NCI-H1092 (cell line): ENCODE measurements at regions not wholly inside any gene's neighbourhood (a gene's known extent, or its start where the extent isn't known, plus 50 kb on each side); places are given as distances from the start of the nearest gene placed in this dataset.

Experiments used
- DNase-seq: peaks from one replicate; lab custom pipeline; 2025; lab: John Stamatoyannopoulos, UW

DNA sequence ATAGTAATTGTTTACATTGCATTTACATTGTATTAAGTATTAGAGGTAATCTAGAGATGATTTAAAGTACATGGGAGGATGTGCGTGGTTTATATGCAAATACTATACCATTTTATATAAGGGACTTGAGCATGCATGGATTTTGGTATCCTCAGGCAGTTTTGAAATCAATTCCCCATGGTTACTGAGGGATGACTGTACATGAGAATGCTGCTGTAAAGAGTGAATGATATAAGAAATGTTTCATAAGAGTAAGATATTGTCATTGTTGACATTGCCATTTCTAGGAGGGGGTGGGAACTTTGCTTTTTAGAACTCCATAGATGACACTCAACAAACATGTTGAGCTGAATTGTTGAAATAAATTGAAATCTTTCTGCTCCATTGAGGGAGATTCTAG lies 185.0 kb downstream of the SEMA6A start:
- DNase-seq: no peak

DNA sequence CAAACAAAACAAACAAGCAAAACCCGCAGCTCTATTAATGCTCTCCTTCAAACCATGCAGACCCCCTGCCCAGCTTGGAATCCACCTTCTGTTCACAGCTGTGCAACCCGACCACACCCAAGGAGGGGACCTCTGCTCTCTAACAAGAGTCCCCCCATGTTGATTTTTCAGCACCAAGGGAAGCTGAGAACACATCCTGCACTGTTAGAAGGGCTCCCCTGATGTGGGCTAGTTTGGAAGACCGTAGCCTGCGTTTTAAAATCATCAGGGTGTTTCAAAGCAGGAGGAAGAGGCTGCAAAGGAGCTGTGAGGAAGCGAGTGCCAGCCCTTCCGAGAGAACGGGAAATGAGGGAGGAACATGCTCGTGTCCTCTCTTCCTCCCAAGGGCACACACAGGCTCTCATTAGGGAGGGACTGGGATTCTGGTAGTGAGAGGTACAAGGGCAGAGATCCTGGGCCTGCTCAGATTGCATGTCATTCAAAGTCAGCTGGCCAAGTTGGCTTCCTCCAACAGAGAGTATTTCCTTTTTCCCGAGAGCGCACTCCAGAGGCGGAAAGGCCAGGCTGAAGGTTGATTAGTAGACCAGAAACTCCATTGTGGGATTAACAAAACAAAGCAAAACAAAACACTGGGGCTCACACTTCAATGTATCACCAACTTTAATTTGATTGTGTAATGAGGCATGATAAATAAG lies 185.9 kb downstream of the SEMA6A start:
- no peak for DNase-seq

DNA sequence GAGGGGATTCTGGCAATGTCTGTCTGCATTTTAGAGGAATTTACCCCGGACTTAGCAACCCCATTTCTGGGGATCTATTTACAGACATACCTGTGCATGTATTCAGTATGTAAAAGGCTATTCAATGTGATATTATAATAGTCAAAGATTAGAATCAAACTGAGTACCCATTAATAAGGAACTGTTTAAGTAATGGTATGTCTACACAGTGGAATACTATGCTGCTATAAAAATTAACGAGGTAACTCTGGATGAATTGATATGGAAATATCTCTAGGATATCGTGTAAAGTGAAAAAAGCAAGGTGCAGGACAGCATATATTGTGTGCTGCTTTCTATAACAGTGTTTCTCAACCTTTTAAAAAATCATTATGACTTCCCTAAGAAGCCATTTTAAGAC lies 186.9 kb downstream of the SEMA6A start:
- DNase-seq: no peak

DNA sequence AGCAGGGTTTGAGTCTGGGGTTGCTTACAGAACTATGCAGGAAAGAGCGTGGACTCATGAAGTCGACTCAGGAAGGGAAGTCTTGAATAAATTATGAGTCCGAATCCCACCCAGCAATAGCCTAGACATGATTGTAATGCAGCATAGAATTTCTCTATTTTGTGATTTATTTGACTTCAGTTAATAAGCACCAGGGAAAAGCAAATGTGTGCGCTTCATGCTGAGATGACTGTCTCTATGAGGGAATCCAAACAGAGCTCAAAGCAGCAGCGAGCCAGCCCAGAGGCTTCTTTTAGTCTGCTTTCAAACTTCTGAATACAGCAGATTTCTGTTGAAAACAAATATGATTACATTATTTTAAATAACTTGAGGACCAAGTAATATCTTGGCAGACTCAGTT lies 188.0 kb downstream of the SEMA6A start:
- no peak for DNase-seq

DNA sequence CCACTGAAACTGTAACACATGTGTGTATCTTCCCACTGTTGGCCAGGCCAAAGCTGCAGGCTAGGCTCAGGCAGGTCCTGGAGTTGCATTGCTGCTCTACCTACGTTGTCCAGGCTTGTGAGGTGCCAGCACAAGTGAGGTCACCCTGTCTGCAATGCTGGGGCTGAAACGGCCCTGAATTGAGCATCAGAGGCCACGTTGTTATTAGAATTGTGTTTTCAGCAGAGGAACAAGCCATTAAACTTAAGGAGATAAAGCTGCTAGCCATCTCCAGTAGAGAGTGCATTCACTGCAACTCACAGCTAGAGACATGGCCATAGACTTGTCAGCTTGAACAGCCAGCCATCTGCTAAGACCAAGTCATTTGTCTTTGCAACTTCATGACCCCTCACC lies 191.8 kb downstream of the SEMA6A start:
- no peak for DNase-seq

DNA sequence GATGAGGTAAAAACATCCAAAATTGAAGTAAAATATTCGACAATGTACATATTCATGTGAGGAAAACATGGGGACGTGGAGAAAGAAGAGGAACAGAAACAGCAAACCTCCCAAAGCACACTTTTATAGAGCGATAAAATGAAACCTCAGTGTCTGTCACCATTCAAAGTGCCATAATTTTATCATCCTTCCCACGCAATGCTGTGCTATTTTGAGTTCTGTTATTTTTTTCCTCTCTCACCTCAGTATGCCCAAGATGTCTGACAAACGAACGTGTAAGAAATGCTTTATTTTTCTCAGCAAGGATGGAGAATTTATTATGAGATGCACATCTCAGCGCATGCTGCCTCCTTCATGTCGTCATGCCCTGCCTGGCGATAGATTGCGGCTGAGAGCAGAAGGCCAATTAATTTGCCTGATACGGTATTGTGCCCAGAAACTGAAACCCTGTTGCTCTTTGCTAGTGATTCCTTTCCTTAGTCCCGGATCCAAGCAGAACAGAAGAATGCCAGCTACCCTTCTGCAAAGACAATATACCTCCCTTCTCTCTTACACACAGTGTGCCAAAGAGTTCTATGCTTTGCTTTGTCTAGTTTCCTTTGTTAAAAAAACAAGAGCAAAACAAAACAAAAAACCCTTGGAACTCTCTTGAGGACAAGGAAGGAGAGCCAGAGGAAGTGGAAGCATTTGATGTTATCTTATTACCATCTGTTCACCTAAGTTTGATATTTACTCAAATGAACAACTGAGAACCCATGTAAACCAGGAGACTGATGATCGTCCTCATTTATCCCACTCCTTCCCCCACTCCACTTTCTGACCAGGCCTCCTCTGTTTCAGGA lies 192.4 kb downstream of the SEMA6A start:
- DNase-seq: no peak

DNA sequence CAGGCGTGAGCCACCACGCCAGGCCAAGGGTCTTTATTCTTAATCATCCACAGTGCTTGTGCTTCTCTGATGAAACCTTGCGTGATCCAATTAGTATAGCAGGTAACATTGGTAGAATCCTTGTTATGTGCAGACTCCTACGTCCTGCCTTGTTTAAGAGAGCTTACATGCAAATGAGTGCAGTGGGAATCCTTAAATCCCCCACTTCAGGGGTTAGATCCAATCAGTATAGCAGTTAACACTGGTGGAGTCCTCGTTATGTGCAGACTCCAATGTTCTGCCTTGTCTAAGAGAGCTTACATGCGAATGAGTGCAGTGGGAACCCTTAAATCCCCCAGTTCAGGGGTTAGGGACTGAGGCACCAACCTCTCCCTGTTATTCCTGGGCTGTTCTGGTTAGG lies 193.4 kb downstream of the SEMA6A start:
- DNase-seq: no peak

DNA sequence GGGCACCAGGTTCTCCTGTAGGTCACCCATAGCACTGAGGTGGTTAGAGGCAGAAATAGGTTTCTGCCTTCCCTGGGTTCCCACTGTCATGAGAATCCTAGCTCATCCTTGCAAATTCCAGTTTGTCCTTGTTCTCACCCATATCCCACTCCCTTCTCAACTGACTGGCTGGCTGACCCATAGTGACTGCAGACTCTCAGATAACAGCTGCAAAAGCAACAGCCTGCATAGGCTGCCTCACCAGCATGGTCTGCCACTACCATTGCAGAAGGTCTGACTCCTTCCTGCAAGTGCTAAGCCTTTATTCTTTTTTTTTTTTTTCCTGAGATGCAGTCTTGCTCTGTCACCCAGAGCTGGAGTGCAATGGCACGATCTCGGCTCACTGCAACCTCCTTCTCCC lies 194.0 kb downstream of the SEMA6A start:
- no peak for DNase-seq

DNA sequence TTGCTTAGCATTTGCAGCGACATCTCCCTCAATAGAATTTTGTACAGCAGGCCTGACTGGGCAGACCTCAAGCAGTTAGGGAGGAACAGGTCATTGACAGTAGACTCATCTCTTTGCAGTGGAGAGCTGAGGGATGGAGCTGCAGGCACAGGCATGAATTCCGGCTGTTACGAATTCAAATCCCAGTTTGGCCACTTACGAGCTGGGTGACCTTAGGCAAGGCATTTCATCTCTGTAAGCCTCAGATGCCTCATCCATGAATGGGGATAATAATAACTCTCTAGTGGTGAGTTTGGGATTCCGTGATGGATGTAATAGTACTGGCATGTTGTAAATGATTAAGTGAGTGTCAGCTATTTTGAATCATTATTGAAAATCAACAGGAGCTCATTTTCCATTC lies 195.3 kb downstream of the SEMA6A start:
- DNase-seq: no peak

DNA sequence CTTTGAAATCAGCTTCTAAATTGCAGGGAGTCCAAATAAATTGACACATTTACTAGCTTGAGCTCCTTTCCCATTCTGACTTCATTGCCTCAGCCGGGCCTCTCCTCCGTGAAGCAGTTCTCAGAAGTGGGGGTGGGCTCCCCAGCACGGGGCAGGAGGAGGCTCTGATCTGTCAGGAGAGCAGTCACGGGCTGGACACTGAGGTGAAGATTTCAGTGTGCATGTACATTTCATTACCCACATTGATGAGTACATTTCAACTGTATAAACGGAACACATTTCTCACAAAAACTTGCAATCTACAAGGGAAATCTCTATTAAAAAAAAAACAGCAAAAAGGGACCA lies 195.9 kb downstream of the SEMA6A start:
- no peak for DNase-seq

DNA sequence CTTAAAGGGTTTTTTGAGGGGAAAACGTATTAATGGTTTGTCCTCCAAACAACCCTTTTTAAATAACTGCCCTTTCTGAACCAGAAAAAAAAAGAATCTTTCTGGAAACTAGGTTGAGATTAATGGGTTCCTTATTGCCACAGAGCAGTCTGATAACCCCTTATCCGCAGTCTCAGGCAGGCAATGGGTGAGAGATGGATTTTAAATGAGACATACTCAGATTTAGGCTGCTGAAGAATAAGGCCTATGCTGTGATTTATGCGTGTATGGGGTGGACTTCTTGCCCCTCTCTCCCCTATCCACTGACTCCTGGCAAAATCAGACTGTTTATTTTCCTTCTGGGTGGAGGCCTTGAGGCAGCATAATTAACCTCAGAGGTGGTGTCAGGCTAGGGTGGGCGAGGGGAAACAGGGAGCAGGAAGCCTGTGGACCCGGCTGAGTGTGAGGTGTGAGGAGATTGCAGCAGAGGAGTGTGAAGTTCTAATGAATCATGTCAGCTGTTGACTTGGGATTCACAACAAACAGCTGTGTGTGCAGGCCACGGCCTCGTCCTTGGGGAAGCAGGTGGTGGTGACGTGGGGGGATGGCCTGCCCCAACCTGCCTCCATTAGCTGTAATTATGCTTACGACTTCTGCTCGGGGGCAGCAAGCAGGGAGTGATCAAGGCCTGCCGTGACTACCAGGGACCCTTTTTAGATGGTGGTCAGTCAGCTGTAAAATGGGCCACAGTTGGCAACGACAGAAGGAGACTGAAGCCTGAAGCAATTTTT lies 196.4 kb downstream of the SEMA6A start:
- DNase-seq: peak; percentile 26

DNA sequence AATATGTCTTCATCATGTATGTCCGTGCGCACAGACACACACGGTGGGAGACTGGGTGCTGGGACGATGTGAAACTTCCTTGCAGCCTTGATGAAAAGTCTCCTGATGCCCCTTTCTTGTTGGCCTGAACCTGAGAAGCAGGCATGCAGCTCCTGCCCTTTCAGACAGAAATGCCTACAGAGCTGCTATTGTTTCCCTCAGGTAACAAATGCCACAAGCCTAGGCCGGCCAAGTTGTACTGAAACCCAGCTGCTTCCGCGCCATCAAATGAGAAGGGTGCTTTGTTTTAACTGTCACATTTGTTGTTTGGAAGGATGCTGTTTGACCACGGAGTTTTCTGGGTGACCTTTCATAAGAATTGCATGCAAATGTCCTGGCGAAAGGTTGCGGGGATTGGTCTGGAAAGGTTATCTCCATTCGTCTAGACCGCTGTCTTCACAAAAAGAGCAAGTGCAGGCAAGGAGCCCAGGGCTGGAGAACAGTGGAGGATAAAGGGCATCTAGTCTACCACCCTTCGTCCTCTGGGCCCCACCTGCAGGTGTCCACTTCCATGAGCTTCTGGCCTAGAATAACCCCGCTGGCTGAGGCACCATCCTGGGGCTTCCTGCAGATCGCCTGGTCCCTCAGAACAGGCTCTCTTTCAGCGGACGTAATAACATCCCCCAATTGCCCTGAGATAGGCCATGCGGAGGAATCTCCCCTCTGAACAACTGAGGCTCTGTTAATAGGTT lies 197.2 kb downstream of the SEMA6A start:
- no peak for DNase-seq

DNA sequence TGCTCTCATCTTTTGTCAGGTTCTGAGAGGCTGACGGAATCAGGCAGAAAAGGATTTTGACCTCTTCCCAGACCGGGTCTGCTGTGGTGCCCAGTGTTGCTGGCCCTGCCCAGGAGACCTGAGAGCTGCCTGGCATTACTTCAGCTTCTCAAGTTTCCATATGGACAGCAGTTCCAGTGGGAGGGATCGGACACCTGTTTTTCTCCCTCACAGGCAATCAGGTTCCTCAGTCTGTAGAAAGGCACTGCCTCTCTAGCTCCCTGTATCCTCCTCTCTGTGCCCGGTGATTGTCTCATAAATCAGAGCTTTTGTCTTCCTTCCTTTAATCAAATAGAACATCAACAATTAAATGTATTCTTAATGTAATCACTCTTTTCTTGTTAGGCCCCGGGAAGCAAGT lies 198.7 kb downstream of the SEMA6A start:
- no peak for DNase-seq

DNA sequence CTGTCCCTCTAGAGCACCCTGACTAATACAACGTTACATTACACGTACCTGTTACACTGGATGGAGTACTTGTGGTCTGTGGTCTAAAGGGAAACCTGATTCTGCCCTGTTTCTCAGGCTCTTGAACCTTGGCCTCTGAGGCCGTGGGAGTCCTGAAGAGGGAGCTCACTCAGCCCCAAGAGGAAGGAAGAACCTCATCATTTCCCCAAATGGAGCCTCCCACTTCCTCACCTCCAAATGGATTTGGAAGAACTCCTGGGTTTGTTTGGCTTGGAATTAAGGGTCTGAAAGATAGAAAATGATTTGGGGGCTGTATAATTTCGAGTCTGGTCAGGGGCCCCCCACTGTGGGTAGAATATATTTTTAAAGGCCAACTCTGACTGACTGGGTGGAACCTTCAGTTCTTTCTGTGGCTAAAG lies 200.2 kb downstream of the SEMA6A start:
- no peak for DNase-seq

DNA sequence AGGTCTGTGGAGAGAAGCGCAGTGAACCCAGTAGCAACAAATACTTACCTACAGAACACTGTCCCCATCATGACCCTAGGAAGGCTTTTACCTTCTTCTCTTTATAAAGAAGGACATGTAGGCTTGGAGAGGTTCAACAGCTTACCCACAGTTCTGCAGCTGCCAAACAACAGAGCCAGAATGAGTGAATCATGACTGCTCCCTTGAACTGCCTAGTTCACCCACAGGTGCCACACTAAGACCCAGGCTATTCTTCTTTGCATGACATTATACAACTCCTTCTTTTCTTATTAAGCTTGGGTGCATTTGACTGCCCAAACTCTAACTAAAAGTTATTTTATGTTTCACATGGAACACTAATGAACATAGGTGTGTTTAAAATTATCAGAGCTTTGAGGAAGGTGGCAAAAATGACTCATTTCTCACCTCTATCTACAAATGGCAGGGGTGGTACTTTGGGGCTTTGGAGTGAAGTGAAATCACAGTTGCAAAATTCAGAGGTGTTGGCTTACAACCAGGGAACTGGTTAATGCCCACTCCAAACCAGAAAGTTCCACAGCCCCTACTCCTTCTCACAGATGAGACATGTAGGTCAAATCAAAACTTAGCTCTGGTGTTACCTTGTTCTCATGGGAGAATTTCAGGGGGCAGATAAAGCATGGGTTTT lies 201.6 kb downstream of the SEMA6A start:
- no peak for DNase-seq

DNA sequence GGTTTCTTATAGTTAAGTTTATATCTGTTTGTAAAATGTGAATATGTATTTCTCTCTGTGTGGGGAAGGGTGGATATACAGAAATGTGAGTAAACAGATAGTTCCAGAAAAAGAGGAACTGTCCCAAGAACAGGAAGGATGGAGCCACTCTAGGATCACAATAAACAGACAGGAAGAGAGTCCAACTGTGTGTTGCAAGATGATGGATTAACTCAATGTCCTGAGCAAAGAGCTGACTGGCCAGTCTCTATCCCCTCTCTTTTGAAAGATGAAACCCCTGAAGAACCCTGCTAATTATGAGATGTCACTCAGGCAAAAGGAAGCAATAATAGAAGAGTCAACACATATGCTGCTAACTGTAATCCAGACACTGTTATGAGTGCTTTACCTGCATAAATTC lies 202.7 kb downstream of the SEMA6A start:
- no peak for DNase-seq

DNA sequence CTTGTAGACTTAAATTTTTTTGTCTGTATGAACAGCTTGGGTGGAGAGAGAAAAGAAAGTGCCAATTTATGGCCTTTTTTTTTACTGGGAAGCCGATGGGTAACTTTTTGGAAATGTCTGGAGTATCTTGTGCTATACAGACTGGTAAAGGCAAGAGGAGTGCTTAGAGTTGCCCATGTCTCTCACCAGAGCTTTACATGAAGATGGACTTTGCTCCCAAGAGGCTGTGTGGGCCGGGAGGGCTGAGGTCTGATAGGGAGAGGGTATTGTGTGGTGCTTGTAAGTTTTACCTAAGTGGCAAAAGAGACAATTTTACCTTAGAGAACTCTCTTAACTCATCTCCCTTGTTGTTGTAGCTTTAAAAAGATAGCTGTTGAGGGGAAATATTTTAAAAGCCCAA lies 203.2 kb downstream of the SEMA6A start:
- no peak for DNase-seq

DNA sequence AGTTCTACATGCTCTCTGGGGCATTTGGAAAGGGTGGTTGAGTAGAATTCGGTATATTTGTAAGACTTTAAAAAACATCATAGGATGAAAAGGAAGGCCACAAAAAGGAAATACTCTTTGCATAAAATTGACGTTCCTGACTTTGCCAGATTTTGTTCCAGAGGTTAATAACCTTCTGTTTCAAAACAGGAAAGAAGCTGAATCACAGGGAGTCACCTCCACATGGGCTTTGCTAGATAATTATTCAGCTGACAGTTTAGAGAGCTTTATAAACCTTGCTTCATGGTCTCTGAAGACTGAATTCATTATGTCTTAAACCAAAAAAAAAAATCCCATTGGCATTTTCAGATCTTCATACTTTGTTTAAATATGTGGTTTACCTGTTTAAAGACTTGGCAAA lies 203.7 kb downstream of the SEMA6A start:
- no peak for DNase-seq

DNA sequence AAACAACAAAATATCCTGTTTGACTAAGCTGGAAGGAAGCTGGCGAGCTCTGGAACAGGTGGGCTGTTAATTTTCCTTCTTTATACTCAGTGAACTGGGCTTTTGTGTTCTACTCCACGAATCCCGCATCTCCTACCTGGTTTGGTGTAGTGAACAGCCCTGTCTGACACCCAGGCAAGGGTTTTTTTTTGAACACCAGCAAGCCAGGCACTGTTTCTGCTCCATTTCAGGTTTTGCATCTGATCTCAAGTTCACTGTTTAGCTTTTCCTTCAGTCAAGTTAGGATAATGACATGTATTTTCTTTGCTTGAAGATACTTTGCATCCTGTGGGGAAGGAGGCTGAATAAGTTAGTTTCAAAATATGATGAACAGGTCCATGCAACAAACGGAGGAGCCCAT lies 204.5 kb downstream of the SEMA6A start:
- no peak for DNase-seq

DNA sequence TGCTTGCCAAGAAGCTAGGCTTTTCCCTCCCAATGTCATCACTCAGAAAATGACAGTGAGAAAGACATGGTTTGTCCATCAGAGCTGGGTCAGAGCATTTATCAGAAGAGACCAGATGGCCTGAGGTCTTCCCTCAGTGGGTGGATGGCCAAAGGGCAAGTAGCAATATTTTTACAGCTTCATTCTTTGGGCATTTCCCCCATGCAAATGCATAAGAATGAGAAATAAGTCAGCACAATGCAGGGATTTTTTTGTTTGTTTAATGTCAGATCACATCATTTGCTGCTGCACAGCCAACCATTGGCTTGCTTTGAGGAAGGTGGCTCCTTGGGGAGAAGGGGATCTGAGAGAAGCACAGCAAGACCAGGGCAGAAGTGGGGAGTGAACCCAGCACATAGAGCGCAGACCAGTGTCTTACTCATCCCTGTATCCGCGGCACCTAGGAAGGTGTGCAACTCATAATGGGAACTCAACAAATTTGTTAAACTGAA lies 209.6 kb downstream of the SEMA6A start:
- no peak for DNase-seq

DNA sequence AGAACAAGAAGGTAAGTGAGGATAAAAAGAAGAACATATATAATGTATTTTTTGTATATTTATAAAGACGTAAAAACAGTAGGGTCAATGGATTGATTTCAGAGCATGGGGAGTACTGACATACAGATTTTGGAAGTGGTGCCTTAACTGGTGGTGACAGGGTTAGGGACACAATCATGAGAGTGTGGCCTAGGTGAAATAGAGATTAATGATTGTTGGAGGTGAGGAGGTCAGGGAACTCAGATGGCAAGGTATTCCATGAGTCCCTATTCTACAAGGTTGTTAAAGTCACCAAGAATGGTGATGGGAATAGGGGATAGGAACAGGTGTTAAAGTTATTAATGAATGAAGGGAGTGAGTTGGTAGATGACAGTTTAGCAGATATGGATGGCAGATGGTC lies 210.8 kb downstream of the SEMA6A start:
- DNase-seq: no peak
